NCI-H510A treated with DMSO at 0.1 percent for 48 hours (cell line): ENCODE measurements at regions not wholly inside any gene's neighbourhood (a gene's known extent, or its start where the extent isn't known, plus 50 kb on each side); places are given as distances from the start of the nearest gene placed in this dataset.

ENCODE experiments used
- DNase-seq: peaks from one replicate; lab custom pipeline; 2025; lab: John Stamatoyannopoulos, UW

- DNase-seq: no peak
These were observed 167.9 kb downstream of the KLF12 start for GRCh38 chr13:73966331-73966730.

GRCh38 chr13:73962284-73962683 is 171.9 kb downstream of the KLF12 start:
- DNase-seq: no peak

- no peak for DNase-seq
These were observed 173.0 kb downstream of the KLF12 start for GRCh38 chr13:73961181-73961580.

DNA sequence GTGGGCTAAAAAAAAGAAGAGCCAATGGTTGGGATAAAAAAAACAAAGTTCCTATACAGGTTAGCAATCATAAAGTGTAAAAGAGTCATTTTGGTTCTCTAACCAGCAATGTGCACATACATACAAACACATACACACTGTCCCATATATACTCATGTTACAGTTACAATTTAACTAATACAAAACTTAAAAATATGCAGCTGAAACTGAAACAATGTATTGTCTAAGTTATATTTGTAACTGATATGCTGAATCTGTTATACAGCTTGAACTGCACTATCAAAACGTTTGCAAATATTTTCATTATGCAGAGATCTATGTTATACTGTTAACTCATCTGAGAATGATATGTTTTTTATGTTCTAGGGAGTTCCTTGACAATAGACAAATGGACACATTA is 173.7 kb downstream of the KLF12 start:
- DNase-seq: no peak

DNA sequence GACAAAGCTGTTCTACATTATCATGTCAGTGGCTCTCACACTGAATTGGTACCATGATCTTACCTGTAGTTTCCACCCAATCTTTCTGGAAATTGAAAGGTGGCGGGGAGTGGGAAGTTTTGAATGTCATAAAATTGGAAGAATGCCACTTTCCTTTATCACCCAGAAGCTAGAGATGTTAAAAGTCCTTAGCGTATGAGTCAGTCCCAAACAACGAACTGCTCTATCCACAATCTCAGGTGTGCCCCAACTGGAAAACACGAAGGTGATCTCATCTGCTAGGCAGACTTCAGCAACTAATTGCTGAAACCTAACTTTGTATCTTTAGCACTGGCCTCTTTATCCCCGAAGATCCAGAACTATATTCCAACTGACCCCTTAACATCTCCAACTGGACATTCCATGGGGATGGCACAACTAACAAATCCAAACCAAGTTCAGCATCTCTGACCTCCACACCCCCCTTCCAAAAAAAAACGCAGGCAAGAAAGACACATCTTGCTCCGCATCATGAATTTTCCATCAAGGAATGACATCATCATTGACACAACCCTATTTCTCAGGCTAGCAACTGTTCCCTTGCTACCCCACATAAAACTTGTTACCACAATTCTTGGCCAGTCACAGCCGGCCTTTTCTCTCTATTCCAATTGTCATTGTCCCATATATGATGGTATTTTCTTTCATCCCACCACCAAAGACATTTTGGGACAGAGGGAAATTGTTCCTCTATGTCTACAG is 175.4 kb downstream of the KLF12 start:
- no peak for DNase-seq

DNA sequence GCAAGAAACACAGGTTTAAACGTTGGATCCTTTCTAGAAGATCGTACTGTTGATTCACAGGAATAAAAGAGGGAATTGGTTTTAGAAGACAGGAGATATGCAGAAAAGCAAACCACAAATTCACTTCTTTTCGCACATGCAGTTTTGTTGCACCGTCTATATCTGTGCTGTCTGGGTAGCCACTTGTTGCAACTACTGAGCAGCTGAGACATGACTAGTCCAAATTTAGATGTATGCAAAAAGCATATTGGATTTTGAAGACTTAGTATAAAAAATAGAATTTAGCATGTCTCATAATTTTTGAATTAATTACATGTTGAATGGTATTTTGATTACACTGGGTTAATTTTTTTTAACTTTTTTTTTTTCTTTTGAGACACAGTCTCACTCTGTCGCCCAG is 176.3 kb downstream of the KLF12 start:
- DNase-seq: no peak

DNA sequence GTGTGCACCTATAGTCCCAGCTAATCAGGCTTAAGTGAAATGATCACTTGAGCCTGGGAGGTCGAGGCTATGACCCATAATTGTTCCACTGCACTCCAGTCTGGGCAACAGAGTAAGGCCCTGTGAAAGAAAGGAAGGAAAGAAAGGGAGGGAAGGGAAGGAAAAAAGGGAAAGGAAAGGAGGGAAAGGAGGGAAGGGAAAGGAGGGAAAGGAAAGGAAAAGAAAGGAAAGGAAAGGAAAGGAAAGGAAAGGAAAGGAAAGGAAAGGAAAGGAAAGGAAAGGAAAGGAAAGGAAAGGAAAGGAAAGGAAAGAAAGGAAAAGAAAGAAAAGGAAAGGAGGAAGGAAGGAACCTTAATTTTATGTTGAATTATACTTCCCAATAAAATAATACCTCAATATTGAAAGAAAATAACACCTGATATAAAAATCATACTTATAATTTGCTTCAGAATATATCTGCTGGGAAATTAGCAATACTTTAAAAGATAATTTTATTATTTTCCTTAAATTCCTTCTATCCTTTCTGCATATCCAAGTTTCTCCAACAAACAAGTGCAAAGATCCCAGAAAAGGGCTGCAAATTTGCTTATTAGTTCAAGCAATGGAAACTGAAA is 177.3 kb downstream of the KLF12 start:
- no peak for DNase-seq

DNA sequence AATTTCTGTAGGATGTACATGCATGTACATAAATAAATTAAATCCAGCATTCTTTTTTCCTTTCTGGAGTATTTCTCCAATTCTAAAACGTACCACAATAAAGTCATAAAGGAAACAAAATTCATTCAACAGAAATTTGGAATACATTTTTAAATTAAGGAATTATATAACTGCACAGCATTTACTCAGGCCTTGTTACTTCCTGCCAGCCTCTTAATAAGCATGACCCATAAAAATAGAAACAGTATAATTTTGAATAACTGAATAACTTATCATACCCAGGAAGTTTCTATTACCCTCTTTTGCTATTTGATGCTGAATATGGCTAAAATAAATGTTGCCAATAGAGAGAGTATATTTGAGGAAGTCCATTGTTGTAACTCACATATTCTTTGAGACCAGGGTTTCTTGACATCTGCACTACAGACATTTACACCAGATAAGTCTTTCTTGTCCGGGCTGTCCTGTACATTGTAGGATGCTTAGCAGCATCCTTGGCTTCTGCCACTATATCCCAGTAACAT is 178.2 kb downstream of the KLF12 start:
- no peak for DNase-seq

GRCh38 chr13:73954808-73955207 is 179.4 kb downstream of the KLF12 start:
- no peak for DNase-seq

- no peak for DNase-seq
These were observed 181.6 kb downstream of the KLF12 start for GRCh38 chr13:73952648-73953047.

GRCh38 chr13:73948848-73949529 is 185.2 kb downstream of the KLF12 start:
- DNase-seq: no peak

- no peak for DNase-seq
These were observed 188.3 kb downstream of the KLF12 start for GRCh38 chr13:73945871-73946270.

GRCh38 chr13:73945382-73945781 is 188.8 kb downstream of the KLF12 start:
- no peak for DNase-seq

DNA sequence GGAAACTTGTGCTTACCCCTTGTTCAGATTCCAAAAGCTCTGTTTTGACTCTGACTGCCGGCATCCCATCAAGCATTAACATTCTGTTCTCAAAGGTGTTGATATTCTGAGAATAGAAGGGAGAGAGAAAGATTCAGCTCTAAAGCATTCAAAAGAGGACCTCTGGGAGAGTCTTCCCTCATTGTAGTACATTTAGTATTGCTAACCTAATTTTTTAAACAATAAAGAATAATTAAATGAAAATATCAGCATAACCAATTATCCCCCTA is 190.3 kb downstream of the KLF12 start:
- no peak for DNase-seq

DNA sequence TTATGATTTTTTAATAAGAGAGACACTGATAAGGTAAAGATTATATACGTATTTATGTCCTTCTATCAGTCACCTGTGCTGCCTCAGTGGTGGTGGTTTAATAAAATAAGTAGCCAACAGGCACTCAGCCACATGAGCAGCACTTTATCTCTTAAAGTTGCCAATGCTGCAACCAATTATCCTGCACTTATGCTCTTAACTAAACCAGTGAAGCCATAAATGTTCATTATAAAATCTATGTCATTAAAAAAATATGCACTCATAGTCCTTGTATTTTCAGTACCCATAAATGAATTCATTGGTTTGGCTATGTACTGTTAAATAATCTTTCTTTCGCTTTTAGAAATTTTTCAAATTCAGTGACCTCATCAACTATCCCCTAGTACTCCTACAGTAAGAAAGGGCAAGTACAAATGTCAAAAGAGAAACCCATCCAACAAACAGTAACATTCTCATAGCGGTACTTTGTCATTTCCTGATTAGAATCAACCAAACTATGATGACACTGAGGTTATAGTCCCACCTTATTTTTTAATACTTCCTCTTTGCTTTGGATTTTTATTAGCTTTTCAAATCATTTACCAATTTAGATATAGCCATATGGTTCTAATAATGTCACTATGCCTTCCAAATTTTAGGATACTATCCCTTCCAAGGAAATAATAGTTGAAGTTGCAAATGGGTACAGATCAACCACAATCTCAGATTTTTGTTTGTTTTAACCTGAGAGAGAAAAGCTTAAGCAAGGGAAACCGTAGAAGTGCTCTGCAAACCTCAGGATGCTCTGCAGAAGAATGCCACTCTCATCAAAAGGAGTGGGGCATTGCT is 190.9 kb downstream of the KLF12 start:
- no peak for DNase-seq

DNA sequence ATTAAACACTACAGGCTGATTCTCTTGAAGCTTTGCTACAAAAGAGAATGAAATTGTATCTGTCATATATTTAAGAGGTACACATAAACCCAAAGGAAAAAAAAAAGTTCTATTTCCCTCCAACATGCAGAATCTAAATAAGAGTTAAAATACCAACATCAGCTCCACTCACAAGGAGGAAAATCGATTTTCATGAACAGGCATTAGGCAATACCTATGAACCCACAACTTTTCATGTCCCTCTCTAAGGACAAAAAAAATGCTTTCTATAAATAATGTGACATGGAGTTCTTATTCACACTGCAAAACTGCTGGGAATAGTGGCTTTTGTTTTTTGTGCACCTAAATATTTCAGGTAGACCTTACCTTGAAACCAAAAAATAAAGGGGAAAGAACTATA is 192.5 kb downstream of the KLF12 start:
- no peak for DNase-seq

- DNase-seq: no peak
These were observed 194.1 kb downstream of the KLF12 start for GRCh38 chr13:73940098-73940497.

GRCh38 chr13:73939603-73940002 is 194.6 kb downstream of the KLF12 start:
- no peak for DNase-seq

GRCh38 chr13:73939071-73939380 is 195.2 kb downstream of the KLF12 start:
- no peak for DNase-seq

DNA sequence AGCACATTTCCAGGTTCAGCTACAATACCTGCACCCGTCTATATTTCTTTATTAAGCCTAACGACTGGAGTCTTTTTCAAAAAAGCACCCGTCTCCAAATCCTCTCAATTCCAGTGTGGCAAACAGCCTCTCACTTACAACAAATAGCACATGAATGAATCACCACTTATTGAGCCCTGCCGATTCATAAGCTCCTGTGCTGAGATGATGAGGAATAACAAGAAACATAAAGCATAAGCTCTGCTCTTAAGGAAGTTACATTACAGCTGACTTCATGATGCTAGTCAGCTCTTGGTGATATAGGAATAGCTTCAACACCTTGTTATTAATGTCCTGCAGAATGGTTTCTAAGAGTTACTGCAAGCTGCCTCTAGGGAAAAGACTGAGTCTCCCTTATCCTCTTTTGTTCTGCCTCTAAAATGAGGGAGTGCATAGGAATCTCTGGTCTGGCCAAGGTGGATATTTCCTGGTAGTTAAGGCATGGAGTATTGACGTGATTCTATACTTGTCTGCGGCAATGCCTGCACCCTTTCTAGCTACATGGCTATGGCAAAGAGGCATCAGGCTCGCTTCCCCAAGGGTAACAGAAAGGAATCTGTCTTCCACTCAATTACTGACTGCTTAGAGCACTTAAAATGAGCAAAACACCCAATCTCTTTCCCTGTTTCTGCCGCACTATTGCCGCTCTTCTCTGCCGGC is 195.7 kb downstream of the KLF12 start:
- DNase-seq: no peak

- DNase-seq: no peak
These were observed 196.8 kb downstream of the KLF12 start for GRCh38 chr13:73937441-73937840.

GRCh38 chr13:73935991-73936390 is 198.2 kb downstream of the KLF12 start:
- no peak for DNase-seq
